ENCODE measurements at regions not wholly inside any gene's neighbourhood (a gene's known extent, or its start where the extent isn't known, plus 50 kb on each side); places are given as distances from the start of the nearest gene placed in this dataset.

GRCh38 chr4:154004016-154004415 lies 215.1 kb upstream of the SFRP2 start:
- no peak for TF ChIP-seq CTCF (IDR thresholded peaks at IDR 0.05)
- DNase-seq = no peak
- Histone ChIP-seq H3K4me1 (no peaks in the 10 kb centered on the region), H3K27ac (no peak overlapping the region), H3K4me3 (no peak overlapping the region), H3K9ac (ENCODE audit: low read depth in 2 of 2, low read length in 2 of 2) (no peak overlapping the region), H3K27me3 (no peaks in the 10 kb centered on the region), H3K9me3 (no peaks in the 10 kb centered on the region), H3K36me3 (no peaks in the 10 kb centered on the region)
- intact Hi-C loops (cut with DNase I) = no loop called here

- TF ChIP-seq CTCF (IDR thresholded peaks at IDR 0.05) = no peak
- Histone ChIP-seq H3K9me3 (no peaks in the 10 kb centered on the region), H3K27me3 (no peaks in the 10 kb centered on the region), H3K36me3 (no peaks in the 10 kb centered on the region), H3K27ac (no peak overlapping the region), H3K4me1 (no peaks in the 10 kb centered on the region), H3K4me3 (no peak overlapping the region), H3K9ac (ENCODE audit: low read depth in 2 of 2, low read length in 2 of 2) (no peak overlapping the region)
- no peak for DNase-seq
- intact Hi-C loops (cut with DNase I) = no loop called here
Measured at GRCh38 chr4:154003378-154003777, 214.5 kb upstream of the SFRP2 start.

GRCh38 chr4:154001193-154001592 lies 212.3 kb upstream of the SFRP2 start:
- Histone ChIP-seq H3K27me3 (no peaks in the 10 kb centered on the region), H3K36me3 (no peaks in the 10 kb centered on the region), H3K27ac (no peak overlapping the region), H3K9ac (ENCODE audit: low read depth in 2 of 2, low read length in 2 of 2) (no peak overlapping the region), H3K4me3 (no peak overlapping the region), H3K4me1 (no peaks in the 10 kb centered on the region), H3K9me3 (no peaks in the 10 kb centered on the region)
- intact Hi-C loops (cut with DNase I) = no loop called here
- no peak for TF ChIP-seq CTCF (IDR thresholded peaks at IDR 0.05)
- DNase-seq = no peak

GRCh38 chr4:153997516-153997915 lies 208.6 kb upstream of the SFRP2 start:
- Histone ChIP-seq H3K9ac (ENCODE audit: low read depth in 2 of 2, low read length in 2 of 2) (no peak overlapping the region), H3K36me3 (no peaks in the 10 kb centered on the region), H3K27me3 (no peaks in the 10 kb centered on the region), H3K9me3 (no peaks in the 10 kb centered on the region), H3K27ac (no peak overlapping the region), H3K4me1 (no peaks in the 10 kb centered on the region), H3K4me3 (no peak overlapping the region)
- TF ChIP-seq CTCF (IDR thresholded peaks at IDR 0.05) = no peak
- DNase-seq = no peak
- intact Hi-C loops (cut with DNase I) = no loop called here

- intact Hi-C loops (cut with DNase I) = no loop called here
Measured at GRCh38 chr4:153989505-153989904, 200.6 kb upstream of the SFRP2 start.

More at GRCh38 chr4:153989505-153989904, 200.6 kb upstream of the SFRP2 start:
- DNase-seq = no peak
- Histone ChIP-seq H3K4me3 (no peak overlapping the region), H3K4me1 (no peaks in the 10 kb centered on the region), H3K27me3 (no peaks in the 10 kb centered on the region), H3K27ac (no peak overlapping the region), H3K36me3 (no peaks in the 10 kb centered on the region), H3K9me3 (no peaks in the 10 kb centered on the region), H3K9ac (ENCODE audit: low read depth in 2 of 2, low read length in 2 of 2) (no peak overlapping the region)
- TF ChIP-seq CTCF (IDR thresholded peaks at IDR 0.05) = no peak
